B cell (primary cell): ENCODE measurements at regions not wholly inside any gene's neighbourhood (a gene's known extent, or its start where the extent isn't known, plus 50 kb on each side); places are given as distances from the start of the nearest gene placed in this dataset.

ENCODE experiments used
- ATAC-seq: fragments of 200-7000 bp; cut with Tn5 transposase; one replicate; pipeline ENCODE4 v1.10.0; 2021; ENCODE audit warnings: low read depth, mild to moderate bottlenecking, moderate number of reproducible peaks, moderate library complexity
- CTCF ChIA-PET: fragments of 350-600 bp; sonication (Branson Sonifier 250); formaldehyde crosslinking; loops from one replicate; lab custom pipeline; 2021; ENCODE audit warnings: antibody characterized with exemption, inconsistent platforms; lab: Charles Lee
- POLR2A ChIA-PET: fragments of 350-600 bp; sonication (Branson Sonifier 250); formaldehyde crosslinking; loops from one replicate; lab custom pipeline; 2021; ENCODE audit warnings: antibody characterized with exemption; lab: Charles Lee
- DNase-seq: peaks from one replicate; pipeline ENCODE4 v3.0.0; 2013
- H2AFZ ChIP-seq: 2 replicates; pipeline ENCODE4 v1.6.1; 2012; ENCODE audit warnings: mild to moderate bottlenecking, low read depth, low read length; ENCODE audit not compliant: insufficient read depth, poor library complexity, severe bottlenecking
- H3K27ac ChIP-seq, 2 donors: 1 replicate in 1 of 2; 2 replicates in 1 of 2; pipeline ENCODE4 v1.5.1; 2012 to 2013; ENCODE audit warnings: low read length in 2 of 2, mild to moderate bottlenecking in 2 of 2, moderate library complexity in 1 of 2
- H3K27me3 ChIP-seq, 4 experiments: fragments of 200-600 bp in 1 of 4; sonication (generic) in 1 of 4; replicated peaks in 1 of 4; 1 replicate in 2 of 4; 2 replicates in 2 of 4; pipeline versions ENCODE4 v1.6.1 to v1.7.0; 2013 to 2016; ENCODE audit warnings: low read length in 3 of 4, mild to moderate bottlenecking in 2 of 4, mixed read lengths in 1 of 4, moderate library complexity in 1 of 4; ENCODE audit not compliant: insufficient read depth in 4 of 4, control insufficient read depth in 3 of 4; ENCODE audit errors: control extremely low read depth in 1 of 4
- H3K36me3 ChIP-seq, 2 experiments: replicated peaks in 1 of 2; 1 replicate in 1 of 2; 2 replicates in 1 of 2; pipeline versions ENCODE4 v1.6.1 to v1.7.1; 2013; ENCODE audit warnings: low read length in 1 of 2; ENCODE audit not compliant: insufficient read depth in 2 of 2, control insufficient read depth in 1 of 2; ENCODE audit errors: control extremely low read depth in 1 of 2, extremely low read depth in 1 of 2
- H3K4me1 ChIP-seq, 2 donors: fragments of 200-600 bp in 1 of 2; sonication (generic) in 1 of 2; 1 replicate in 1 of 2; 2 replicates in 1 of 2; pipeline versions ENCODE4 v1.5.1 to v1.6.1; 2013 to 2017; ENCODE audit warnings: low read length in 2 of 2; ENCODE audit not compliant: control insufficient read depth in 2 of 2, insufficient read depth in 2 of 2
- H3K4me2 ChIP-seq: replicated peaks from 2 replicates; pipeline ENCODE3; 2012; ENCODE audit warnings: mild to moderate bottlenecking, low read depth, low read length; ENCODE audit not compliant: poor library complexity, severe bottlenecking
- H3K4me3 ChIP-seq, 5 experiments: fragments of 200-600 bp in 1 of 5; sonication (generic) in 1 of 5; 1 replicate in 3 of 5; 2 replicates in 2 of 5; pipeline versions ENCODE4 v1.5.1 to v1.7.0; 2011 to 2016; ENCODE audit warnings: low read length in 4 of 5, mild to moderate bottlenecking in 4 of 5, low read depth in 2 of 5, control low read depth in 1 of 5, moderate library complexity in 1 of 5; ENCODE audit not compliant: insufficient read depth in 1 of 5; ENCODE audit errors: control extremely low read depth in 1 of 5, extremely low read depth in 1 of 5
- H3K79me2 ChIP-seq: fragments of 200-600 bp; sonication (generic); one replicate; pipeline ENCODE4 v1.6.0; 2016; ENCODE audit warnings: low read length; ENCODE audit not compliant: control insufficient read depth, insufficient read depth
- H3K9ac ChIP-seq: fragments of 200-600 bp; sonication (generic); 2 replicates; pipeline ENCODE4 v1.6.1; 2017; ENCODE audit warnings: mild to moderate bottlenecking, low read length, moderate library complexity
- H3K9me3 ChIP-seq, 3 donors: one replicate each; pipeline versions ENCODE4 v1.6.1 to v1.7.1; 2013; ENCODE audit warnings: low read length in 2 of 3; ENCODE audit not compliant: control insufficient read depth in 2 of 3, insufficient read depth in 1 of 3; ENCODE audit errors: control extremely low read depth in 1 of 3
- H4K20me1 ChIP-seq: 2 replicates; pipeline ENCODE4 v1.6.0; 2012; ENCODE audit warnings: mild to moderate bottlenecking, low read length; ENCODE audit not compliant: insufficient read depth, control insufficient read depth, poor library complexity, severe bottlenecking
- H3K27ac Mint-ChIP-seq: one replicate; pipeline ENCODE4 v1.8.0; 2021; ENCODE audit warnings: mixed read lengths
- H3K27me3 Mint-ChIP-seq: one replicate; pipeline ENCODE4 v1.8.0; 2021; ENCODE audit warnings: mixed read lengths
- H3K4me1 Mint-ChIP-seq: one replicate; pipeline ENCODE4 v1.8.0; 2021; ENCODE audit warnings: mixed read lengths
- H3K4me3 Mint-ChIP-seq: one replicate; pipeline ENCODE4 v1.8.0; 2021; ENCODE audit warnings: mixed read lengths
- H3K9me3 Mint-ChIP-seq: one replicate; pipeline ENCODE4 v1.8.0; 2022; ENCODE audit warnings: mixed read lengths; ENCODE audit not compliant: insufficient read depth
- EZH2 ChIP-seq: IDR thresholded peaks from 2 replicates; pipeline ENCODE4 v1.6.1; 2012; ENCODE audit warnings: borderline replicate concordance, low read depth, mild to moderate bottlenecking, moderate library complexity, low read length; ENCODE audit not compliant: insufficient read depth, poor library complexity, severe bottlenecking
- WGBS: methylation state at CpG from one replicate; pipeline ENCODE4 v1.1.5; 2013; ENCODE audit warnings: missing lambda C conversion rate; ENCODE audit not compliant: insufficient coverage; 5-methylcytosine and 5-hydroxymethylcytosine counted together
- intact Hi-C: fragments of 100-400 bp; cut with micrococcal nuclease; formaldehyde crosslinking; loops from one replicate; pipeline ENCODE4 v1.10.0; 2022
- TF ChIP-seq, protein P1 (sequence below): fragments of 200-600 bp; IDR thresholded peaks from one replicate; pipeline ENCODE4 v1.8.0; 2022; ENCODE audit warnings: antibody characterized with exemption, mild to moderate bottlenecking

DNA sequence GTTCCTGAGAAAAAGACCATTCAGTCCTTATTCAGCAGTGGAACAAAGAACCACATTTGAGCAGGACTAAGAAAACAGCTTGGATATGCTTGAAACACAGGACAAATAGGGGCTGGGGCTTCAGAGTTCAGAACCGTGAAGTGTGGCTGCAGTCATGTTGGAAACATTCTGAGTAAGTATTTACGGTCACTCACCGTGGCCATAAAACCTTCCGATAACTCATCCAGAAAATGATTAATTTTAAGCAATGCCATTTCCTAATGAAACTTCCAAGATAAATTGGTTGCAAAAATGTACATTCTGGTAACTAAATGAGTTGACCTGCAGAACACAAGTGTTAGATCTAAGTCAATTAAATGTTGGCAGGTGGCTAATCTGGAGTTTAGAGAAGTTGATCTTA is 279.2 kb downstream of the CXCL12 start:
- Histone ChIP-seq H3K27me3 (no peaks in the 10 kb centered on the region), H3K4me3 (no peak overlapping the region), H3K36me3 (no peaks in the 10 kb centered on the region), H3K79me2 (no peaks in the 10 kb centered on the region), H3K27ac (no peak overlapping the region), H3K9me3 (peaks cover 0 to 3% (median 0%) of the 10 kb centered on the region in 3 donors), H3K4me1 (no peaks in the 10 kb centered on the region), H3K4me2 (no peak overlapping the region), H4K20me1 (no peaks in the 10 kb centered on the region), H3K9ac (no peak overlapping the region), H2AFZ (no peak overlapping the region)
- Mint-ChIP-seq H3K27me3 (no peaks in the 10 kb centered on the region), H3K27ac (no peak overlapping the region), H3K4me1 (no peaks in the 10 kb centered on the region), H3K4me3 (no peak overlapping the region), H3K9me3 (peaks cover 6% of the 10 kb centered on the region)
- DNase-seq (no peak), ATAC-seq (no peak)
- POLR2A ChIA-PET, result no interaction called here
- WGBS, result 86% methylated on average over 2 of the region's 4 CpGs
- no peak for TF ChIP-seq EZH2
- TF ChIP-seq, protein P1, sequence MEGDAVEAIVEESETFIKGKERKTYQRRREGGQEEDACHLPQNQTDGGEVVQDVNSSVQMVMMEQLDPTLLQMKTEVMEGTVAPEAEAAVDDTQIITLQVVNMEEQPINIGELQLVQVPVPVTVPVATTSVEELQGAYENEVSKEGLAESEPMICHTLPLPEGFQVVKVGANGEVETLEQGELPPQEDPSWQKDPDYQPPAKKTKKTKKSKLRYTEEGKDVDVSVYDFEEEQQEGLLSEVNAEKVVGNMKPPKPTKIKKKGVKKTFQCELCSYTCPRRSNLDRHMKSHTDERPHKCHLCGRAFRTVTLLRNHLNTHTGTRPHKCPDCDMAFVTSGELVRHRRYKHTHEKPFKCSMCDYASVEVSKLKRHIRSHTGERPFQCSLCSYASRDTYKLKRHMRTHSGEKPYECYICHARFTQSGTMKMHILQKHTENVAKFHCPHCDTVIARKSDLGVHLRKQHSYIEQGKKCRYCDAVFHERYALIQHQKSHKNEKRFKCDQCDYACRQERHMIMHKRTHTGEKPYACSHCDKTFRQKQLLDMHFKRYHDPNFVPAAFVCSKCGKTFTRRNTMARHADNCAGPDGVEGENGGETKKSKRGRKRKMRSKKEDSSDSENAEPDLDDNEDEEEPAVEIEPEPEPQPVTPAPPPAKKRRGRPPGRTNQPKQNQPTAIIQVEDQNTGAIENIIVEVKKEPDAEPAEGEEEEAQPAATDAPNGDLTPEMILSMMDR, result no peak
- intact Hi-C loops, result no loop called here
- CTCF ChIA-PET, result no interaction called here

DNA sequence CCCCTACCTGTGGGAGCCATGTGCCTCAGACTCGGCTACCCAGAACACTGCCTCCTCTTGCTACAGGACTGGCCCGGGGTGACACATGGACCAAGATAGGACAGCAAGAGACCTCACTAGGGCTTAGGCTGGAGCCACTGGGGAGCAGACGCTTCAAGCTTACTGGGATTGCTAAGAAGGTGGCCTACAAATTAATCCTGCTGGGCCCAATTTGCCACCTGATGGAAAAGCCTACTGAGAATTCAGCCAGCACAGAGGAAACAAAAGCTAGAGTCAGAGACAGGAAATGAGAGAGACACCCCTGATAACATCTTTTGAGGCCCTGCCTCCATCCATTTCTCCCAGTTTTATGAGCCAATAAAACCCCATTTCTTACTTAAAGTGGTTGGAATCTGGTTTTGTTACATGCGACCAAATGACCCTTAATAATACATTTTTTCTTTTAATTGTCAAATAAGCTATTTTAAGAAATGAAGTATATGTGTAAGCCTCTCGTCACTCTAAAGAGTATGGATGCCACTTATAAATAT is 282.1 kb downstream of the CXCL12 start:
- no peaks in the 10 kb centered on the region for H3K36me3 ChIP-seq
- CTCF ChIA-PET, result no interaction called here
- 93% methylated on average over 3 of the region's 5 CpGs for WGBS

More for the DNA sequence above, 282.1 kb downstream of the CXCL12 start:
- Histone ChIP-seq H3K9ac (no peak overlapping the region), H3K79me2 (no peaks in the 10 kb centered on the region), H3K9me3 (peaks cover 0 to 3% (median 0%) of the 10 kb centered on the region in 3 donors), H3K27ac (no peak overlapping the region), H3K4me2 (no peak overlapping the region), H3K4me1 (no peaks in the 10 kb centered on the region), H2AFZ (no peak overlapping the region), H3K4me3 (no peak overlapping the region), H4K20me1 (no peaks in the 10 kb centered on the region), H3K27me3 (no peaks in the 10 kb centered on the region)
- intact Hi-C loops, result no loop called here
- TF ChIP-seq EZH2, result no peak
- no peaks in the 10 kb centered on the region for H3K27me3 Mint-ChIP-seq
- no peaks in the 10 kb centered on the region for H3K4me1 Mint-ChIP-seq
- no peak for DNase-seq
- POLR2A ChIA-PET, result no interaction called here
- H3K9me3 Mint-ChIP-seq, result peaks cover 6% of the 10 kb centered on the region
- no peak overlapping the region for H3K27ac Mint-ChIP-seq
- H3K4me3 Mint-ChIP-seq, result no peak overlapping the region
- no peak for ATAC-seq
